ENCODE measurements at regions not wholly inside any gene's neighbourhood (a gene's known extent, or its start where the extent isn't known, plus 50 kb on each side); places are given as distances from the start of the nearest gene placed in this dataset.

- TF ChIP-seq USF2 (IDR thresholded peaks at IDR 0.05; ENCODE audit: low read length) (no peak), SUZ12 (IDR thresholded peaks at IDR 0.05; ENCODE audit: low read length) (no peak)
Measured at GRCh38 chr2:57802243-57802642, 244.4 kb upstream of the VRK2 start.

All from H1 (cell line).